HG02981 (cell line): ENCODE measurements at regions not wholly inside any gene's neighbourhood (a gene's known extent, or its start where the extent isn't known, plus 50 kb on each side); places are given as distances from the start of the nearest gene placed in this dataset.
"Not testable (repeated sequence)": the region's sequence is repeated elsewhere in the genome, so short reads cannot be mapped to it uniquely, and the experiment has no call there.

Source experiments
- ATAC-seq: cut with Tn5 transposase; IDR thresholded peaks from one replicate; pipeline ENCODE4 v1.9.1; 2021; ENCODE audit warnings: mild to moderate bottlenecking, moderate library complexity; ENCODE audit not compliant: unreplicated experiment

DNA sequence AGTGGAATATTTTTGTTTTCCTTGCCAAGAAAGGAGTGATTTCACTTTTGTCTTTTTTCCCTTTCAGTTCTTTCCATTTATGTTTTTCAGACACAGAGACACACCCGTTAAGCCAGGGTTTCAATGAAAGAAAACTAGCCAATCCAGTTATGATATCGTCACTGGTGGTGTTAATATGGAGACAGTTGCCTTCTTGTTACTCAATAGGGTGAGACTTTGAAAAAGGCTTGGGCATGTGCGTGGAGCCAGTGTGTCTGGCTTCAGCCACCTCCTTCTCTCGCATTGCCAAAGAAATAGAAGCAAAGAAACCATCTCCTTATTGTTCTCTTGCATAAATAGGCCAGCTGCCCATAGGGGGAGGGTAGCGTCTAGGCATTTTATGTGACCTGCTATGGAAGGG is 84.1 kb upstream of the DLX6 start:
- ATAC-seq = no peak

DNA sequence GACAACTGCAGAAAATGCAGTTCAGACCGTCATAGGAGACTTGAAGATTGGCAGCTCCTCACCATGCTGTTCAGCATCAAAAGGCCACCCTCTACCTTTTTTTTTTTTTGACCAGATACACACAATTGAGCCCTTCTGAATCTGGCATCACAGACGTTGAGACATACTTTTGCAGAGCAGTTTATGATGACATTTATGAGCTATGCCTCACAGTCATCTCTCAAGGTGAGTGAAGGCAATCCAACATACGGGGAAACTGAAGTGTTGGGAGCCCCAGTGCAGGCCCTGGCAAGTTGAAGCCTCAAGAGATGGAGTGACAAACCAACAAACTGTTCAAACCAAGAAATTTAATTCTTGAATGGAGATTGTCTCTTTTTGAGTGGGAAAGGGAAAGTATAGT is 83.6 kb upstream of the DLX6 start:
- ATAC-seq = no peak

DNA sequence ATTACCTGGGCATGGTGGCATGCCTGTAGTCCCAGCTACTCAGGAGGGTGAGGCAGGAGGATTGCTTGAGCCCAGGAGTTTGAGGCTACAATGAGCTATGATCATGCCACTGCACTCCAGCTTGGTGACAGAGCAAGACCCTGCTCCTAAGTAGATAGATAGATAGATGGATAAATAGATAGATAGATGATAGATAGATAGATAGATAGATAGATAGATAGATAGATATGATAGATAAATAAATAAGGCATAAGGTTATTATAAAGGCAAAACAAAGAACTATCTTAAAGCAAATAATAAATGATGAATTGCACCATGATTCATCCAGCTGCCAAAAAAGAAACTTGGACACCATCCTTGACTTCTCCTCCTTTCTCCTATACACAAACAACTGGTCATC is 82.0 kb upstream of the DLX6 start:
- ATAC-seq = not testable (repeated sequence)

DNA sequence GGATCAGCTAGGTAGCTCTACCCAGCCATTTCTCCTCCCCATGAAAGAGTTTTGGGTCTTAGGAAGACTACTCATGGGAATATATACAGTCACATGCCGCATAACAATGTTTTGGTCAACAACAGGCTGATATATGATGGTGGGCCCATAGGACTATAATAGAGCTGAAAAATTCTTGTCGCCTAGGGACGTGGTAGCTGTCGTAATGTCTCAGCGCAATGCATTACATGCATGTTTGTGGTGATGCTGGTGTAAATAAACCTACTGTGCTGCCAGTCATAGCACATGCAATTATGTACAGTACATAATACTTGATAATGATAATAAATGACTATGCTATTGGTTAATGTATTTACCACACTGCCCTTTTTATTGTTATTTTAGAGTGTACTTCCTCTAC is 78.2 kb upstream of the DLX6 start:
- ATAC-seq = no peak

- ATAC-seq = no peak
These were observed 76.4 kb upstream of the DLX6 start for GRCh38 chr7:96928965-96929364.

GRCh38 chr7:96931891-96932290 is 73.5 kb upstream of the DLX6 start:
- no peak for ATAC-seq

DNA sequence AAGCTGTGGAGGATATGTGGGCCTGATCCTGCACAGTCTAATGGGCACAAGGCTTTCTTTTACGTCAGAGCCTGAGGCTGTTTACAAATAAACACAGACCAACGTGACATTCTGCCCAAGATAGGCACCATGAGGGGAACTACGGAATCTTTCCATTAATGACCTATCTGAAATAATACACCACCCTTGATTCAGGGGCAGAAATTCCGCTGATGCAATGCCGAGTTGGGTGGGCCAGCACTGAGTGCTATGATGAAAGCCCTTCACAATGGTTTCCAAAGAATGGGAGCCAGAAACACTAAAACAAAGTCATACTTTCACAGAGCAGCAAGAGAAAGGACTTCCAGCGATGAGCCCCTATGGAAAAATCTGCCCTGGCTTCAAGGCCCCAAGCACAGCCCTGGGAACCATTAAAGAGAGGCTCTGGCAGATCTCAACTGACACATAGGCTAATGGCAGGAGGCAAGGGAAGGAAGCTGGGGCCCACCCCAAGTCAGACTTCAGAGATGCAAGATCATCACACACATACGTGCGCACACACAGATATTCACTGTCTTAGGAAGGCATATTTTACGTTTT is 72.2 kb upstream of the DLX6 start:
- no peak for ATAC-seq

GRCh38 chr7:96936621-96937020 is 68.7 kb upstream of the DLX6 start:
- ATAC-seq = no peak

DNA sequence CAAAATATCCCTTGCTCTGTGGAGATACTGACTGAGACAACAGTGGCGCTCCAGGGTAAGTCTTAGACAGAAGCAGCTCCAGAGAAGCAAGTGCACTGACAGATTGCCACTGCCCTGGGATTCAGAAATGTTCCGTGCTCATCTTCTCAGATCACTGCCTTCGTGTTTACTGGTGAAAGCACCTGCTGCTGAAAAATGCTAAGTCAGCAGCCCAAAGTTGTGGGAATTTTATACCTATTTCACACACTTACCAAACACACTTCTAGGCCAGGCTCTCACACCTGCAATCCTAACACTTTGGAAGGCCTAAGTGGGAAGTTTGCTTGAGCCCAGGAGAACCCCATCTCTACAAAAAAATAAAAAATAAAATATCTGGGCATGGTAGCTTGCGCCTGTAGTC is 63.2 kb upstream of the DLX6 start:
- no peak for ATAC-seq

DNA sequence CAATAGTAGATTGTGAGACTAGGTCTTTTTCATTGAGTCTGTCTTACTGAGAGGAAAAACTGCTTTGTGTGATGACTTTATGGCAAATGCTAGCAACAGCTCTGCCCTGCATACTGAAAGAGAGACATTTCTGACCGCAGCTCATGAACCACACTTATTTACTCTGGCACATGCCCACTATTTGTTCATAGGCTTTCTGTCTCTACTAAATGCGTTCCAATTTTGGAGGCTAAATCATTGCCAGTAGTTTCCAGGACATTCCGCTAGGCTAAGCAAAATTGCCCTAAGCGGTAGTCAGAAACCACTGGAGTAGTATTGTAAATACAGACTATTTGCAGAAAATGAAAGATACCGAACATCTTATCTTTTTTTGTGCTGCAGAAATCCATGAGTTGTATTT is 55.6 kb upstream of the DLX6 start:
- no peak for ATAC-seq

GRCh38 chr7:96952974-96953391 is 52.4 kb upstream of the DLX6 start:
- no peak for ATAC-seq

GRCh38 chr7:96953676-96954513 is 51.5 kb upstream of the DLX6 start:
- ATAC-seq = no peak
